Ascending aorta (tissue), 2 donors: ENCODE measurements at regions not wholly inside any gene's neighbourhood (a gene's known extent, or its start where the extent isn't known, plus 50 kb on each side); places are given as distances from the start of the nearest gene placed in this dataset.

ENCODE experiments used
- DNase-seq, 2 donors: peaks; one replicate each; pipeline ENCODE4 v3.0.0-alpha.2; 2019; ENCODE audit warnings: low spot score in 2 of 2
- H3K27ac ChIP-seq, 2 donors: fragments of 200-600 bp; sonication (generic); one replicate each; pipeline ENCODE4 v1.5.1; 2016 to 2017; ENCODE audit warnings: mild to moderate bottlenecking in 1 of 2
- H3K27me3 ChIP-seq: fragments of 200-600 bp; sonication (generic); one replicate; pipeline ENCODE4 v1.5.1; 2017
- H3K36me3 ChIP-seq, 2 donors: fragments of 200-600 bp; sonication (generic); one replicate each; pipeline ENCODE4 v1.5.1; 2016
- H3K4me1 ChIP-seq, 2 donors: fragments of 200-600 bp; sonication (generic); one replicate each; pipeline ENCODE4 v1.5.1; 2016 to 2017; ENCODE audit warnings: mild to moderate bottlenecking in 1 of 2
- H3K4me3 ChIP-seq, 2 donors: fragments of 200-600 bp; sonication (generic); one replicate each; pipeline ENCODE4 v1.5.1; 2016 to 2017; ENCODE audit warnings: mild to moderate bottlenecking in 1 of 2
- H3K9me3 ChIP-seq, 2 donors: fragments of 200-600 bp; sonication (generic); one replicate each; pipeline ENCODE4 v1.5.1; 2016
- intact Hi-C: fragments of 100-400 bp; cut with DNase I; formaldehyde crosslinking; loops from one replicate; pipeline ENCODE4 v1.15.1; 2023
- TF ChIP-seq, protein P1 (sequence below), 3 experiments: fragments of 200-600 bp in 2 of 3; fragments of 450-650 bp in 1 of 3; sonication (generic) in 2 of 3; IDR thresholded peaks; one replicate each; pipeline ENCODE4 v1.5.1; 2016 to 2019; ENCODE audit warnings: antibody characterized with exemption in 3 of 3, mild to moderate bottlenecking in 1 of 3, moderate library complexity in 1 of 3

DNA sequence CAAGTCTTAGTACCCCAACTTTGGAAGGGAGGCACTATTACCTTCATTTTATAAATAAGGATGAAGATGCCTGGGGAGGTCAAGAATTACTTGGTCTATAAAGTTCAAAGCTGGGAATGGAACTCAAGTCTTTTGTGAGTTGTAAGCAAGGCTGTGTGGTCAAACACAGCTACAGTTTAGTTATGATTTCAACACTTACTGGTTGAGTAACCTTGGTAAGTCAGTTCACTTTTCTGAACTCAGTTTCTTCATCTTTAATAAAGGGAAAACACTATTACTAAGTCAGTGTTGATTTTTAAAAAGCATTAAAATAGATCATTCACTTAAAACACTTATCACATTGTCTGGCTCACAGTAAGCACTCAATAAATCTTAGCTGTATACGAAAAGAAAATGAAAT, 200.4 kb upstream of the ADAMTS9 start:
- peaks cover 4 to 9% of the 10 kb centered on the region in 2 donors for H3K4me1 ChIP-seq
- TF ChIP-seq, protein P1, sequence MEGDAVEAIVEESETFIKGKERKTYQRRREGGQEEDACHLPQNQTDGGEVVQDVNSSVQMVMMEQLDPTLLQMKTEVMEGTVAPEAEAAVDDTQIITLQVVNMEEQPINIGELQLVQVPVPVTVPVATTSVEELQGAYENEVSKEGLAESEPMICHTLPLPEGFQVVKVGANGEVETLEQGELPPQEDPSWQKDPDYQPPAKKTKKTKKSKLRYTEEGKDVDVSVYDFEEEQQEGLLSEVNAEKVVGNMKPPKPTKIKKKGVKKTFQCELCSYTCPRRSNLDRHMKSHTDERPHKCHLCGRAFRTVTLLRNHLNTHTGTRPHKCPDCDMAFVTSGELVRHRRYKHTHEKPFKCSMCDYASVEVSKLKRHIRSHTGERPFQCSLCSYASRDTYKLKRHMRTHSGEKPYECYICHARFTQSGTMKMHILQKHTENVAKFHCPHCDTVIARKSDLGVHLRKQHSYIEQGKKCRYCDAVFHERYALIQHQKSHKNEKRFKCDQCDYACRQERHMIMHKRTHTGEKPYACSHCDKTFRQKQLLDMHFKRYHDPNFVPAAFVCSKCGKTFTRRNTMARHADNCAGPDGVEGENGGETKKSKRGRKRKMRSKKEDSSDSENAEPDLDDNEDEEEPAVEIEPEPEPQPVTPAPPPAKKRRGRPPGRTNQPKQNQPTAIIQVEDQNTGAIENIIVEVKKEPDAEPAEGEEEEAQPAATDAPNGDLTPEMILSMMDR (IDR thresholded peaks at IDR 0.05) = no peak
- H3K27ac ChIP-seq = no peak overlapping the region
- no peaks in the 10 kb centered on the region for H3K9me3 ChIP-seq
- no peaks in the 10 kb centered on the region for H3K27me3 ChIP-seq
- DNase-seq = no peak
- intact Hi-C loops = no loop called here
- H3K36me3 ChIP-seq = no peaks in the 10 kb centered on the region
- no peak overlapping the region for H3K4me3 ChIP-seq

DNA sequence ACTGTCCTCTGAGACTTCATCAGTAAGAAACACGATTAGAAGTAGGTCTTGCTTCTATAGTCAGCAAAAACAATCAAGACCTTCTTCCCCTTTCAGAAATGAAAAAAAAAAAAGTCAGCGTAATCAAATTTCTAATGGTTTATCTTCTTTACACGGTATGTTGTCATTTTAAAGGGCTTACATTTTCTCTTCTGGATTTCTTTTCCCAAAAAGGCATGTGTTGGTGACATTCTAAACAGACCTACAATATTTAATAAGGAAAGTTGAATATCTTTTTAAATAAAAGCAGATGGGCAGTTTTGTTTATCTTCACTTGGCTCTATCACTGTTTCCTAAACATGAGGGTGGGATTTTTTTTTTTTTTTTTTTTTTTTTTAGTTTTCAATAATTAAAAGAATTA, 197.3 kb upstream of the ADAMTS9 start:
- no peak for DNase-seq
- Histone ChIP-seq H3K9me3 (no peaks in the 10 kb centered on the region), H3K4me1 (peaks cover 4 to 6% of the 10 kb centered on the region in 2 donors), H3K4me3 (no peak overlapping the region), H3K27me3 (no peaks in the 10 kb centered on the region), H3K27ac (no peak overlapping the region), H3K36me3 (no peaks in the 10 kb centered on the region)
- TF ChIP-seq, protein P1 (IDR thresholded peaks at IDR 0.05) = no peak
- intact Hi-C loops = no loop called here

DNA sequence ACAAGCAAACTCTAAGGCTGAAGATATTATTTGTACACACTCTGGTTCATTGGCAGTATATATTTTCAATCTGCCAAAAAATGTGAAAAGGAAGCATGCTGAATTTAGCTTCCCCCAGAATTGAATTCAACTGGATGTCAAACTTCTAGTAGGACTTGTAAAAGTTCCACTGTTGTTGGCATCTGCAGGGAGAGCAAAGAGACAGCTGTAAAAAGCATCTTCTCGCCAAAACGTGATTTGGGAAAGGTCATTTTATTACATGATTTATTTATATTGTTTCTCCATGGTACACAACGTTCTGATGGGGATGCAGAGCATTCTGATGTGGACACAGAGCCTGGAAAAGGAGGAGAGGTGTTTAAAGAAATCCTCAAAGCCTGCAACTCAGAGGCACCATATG, 196.7 kb upstream of the ADAMTS9 start:
- no peaks in the 10 kb centered on the region for H3K27me3 ChIP-seq
- H3K27ac ChIP-seq = no peak overlapping the region
- H3K4me1 ChIP-seq = peaks cover 3 to 4% of the 10 kb centered on the region in 2 donors
- H3K4me3 ChIP-seq = no peak overlapping the region
- TF ChIP-seq, protein P1 (IDR thresholded peaks at IDR 0.05) = no peak
- H3K9me3 ChIP-seq = no peaks in the 10 kb centered on the region
- no peak for DNase-seq
- no peaks in the 10 kb centered on the region for H3K36me3 ChIP-seq
- intact Hi-C loops = no loop called here

DNA sequence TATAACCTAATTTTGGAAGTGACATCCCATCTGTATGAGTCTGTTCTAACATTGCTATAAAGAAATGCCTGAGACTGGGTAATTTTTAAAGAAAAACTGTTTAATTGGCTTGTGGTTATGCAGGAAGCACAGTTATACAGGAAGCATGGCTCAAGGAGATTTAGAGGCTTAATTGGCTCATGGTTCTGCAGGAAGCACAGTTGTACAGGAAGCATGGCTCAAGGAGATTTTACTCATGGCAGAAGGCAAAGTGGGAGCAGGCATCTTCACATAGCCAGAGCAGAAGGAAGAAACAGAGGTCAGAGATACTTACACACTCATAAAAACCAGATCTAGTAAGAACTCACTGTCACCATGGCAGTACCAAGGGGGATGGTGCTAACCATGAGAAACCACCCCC, 193.1 kb upstream of the ADAMTS9 start:
- no peaks in the 10 kb centered on the region for H3K36me3 ChIP-seq
- no peak for DNase-seq
- TF ChIP-seq, protein P1 (IDR thresholded peaks at IDR 0.05) = no peak
- intact Hi-C loops = no loop called here
- no peaks in the 10 kb centered on the region for H3K9me3 ChIP-seq
- H3K27ac ChIP-seq = no peak overlapping the region
- H3K4me1 ChIP-seq = no peaks in the 10 kb centered on the region
- H3K27me3 ChIP-seq = no peaks in the 10 kb centered on the region
- H3K4me3 ChIP-seq = no peak overlapping the region

DNA sequence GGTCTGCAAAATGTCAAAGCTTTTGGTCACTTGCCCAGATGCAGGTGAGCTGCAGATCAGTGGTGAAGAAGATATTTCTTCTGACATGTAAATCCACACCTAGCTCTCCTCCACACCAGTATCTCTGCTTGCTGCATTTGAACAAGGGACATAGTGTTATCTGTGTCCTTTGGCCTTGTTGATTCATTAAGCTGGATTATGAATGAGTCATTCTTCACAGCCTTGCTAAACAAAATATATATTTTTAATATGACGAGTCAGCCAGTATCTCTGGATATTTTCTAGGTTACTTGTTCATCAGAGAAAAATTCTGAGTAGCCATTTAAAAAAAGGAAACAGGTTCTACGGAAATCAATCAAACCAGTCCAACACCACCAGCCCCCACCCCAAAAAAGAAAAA, 190.6 kb upstream of the ADAMTS9 start:
- Histone ChIP-seq H3K27me3 (no peaks in the 10 kb centered on the region), H3K36me3 (peaks cover 3 to 10% of the 10 kb centered on the region in 2 donors), H3K27ac (no peak overlapping the region), H3K4me1 (no peaks in the 10 kb centered on the region), H3K9me3 (no peaks in the 10 kb centered on the region), H3K4me3 (no peak overlapping the region)
- intact Hi-C loops = no loop called here
- TF ChIP-seq, protein P1 (IDR thresholded peaks at IDR 0.05) = no peak
- no peak for DNase-seq

DNA sequence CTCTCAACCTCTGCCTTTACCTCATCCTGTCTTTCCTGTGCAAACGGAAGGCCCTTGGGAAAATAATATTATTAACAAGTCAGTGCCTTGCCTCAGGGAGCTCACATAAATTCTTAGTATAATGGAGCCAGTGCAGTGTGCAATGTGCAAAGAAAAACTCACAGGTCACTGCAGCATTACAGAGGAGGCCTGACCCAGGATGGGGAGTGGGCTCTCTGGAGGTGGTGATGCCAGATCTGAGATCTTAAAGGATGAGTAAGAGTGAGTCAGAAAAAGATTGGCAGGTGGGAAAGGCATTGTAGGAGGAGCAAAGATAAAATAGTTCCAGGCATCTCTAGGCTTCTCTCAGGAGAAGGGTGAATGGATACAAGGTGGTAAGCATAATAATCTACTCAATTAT, 185.6 kb upstream of the ADAMTS9 start:
- H3K4me3 ChIP-seq = no peak overlapping the region
- TF ChIP-seq, protein P1 (IDR thresholded peaks at IDR 0.05) = no peak
- H3K36me3 ChIP-seq = peaks cover 3 to 12% of the 10 kb centered on the region in 2 donors
- no peaks in the 10 kb centered on the region for H3K27me3 ChIP-seq
- intact Hi-C loops = no loop called here
- no peak for DNase-seq
- no peaks in the 10 kb centered on the region for H3K9me3 ChIP-seq
- no peak overlapping the region for H3K27ac ChIP-seq
- no peaks in the 10 kb centered on the region for H3K4me1 ChIP-seq
